Activated CD4-positive, alpha-beta memory T cell treated with anti-CD3 and anti-CD28 coated beads, Interleukin-2, amount 10 ng/mL, durations not matched to agents 7 days and 5 days (primary cell): ENCODE measurements at regions not wholly inside any gene's neighbourhood (a gene's known extent, or its start where the extent isn't known, plus 50 kb on each side); places are given as distances from the start of the nearest gene placed in this dataset.

Experiments used
- CTCF ChIA-PET: fragments of 350-600 bp; sonication (Branson Sonifier 250); formaldehyde crosslinking; loops from one replicate; lab custom pipeline; 2021; ENCODE audit warnings: antibody characterized with exemption, inconsistent platforms; lab: Charles Lee
- POLR2A ChIA-PET: fragments of 350-600 bp; sonication (Branson Sonifier 250); formaldehyde crosslinking; loops from one replicate; lab custom pipeline; 2021; ENCODE audit warnings: antibody characterized with exemption; lab: Charles Lee
- DNase-seq: peaks from one replicate; pipeline ENCODE4 v3.0.0-alpha.2; 2020
- H3K27ac Mint-ChIP-seq: one replicate; pipeline ENCODE4 v1.8.0; 2021; ENCODE audit warnings: mild to moderate bottlenecking, mixed read lengths
- H3K27me3 Mint-ChIP-seq: one replicate; pipeline ENCODE4 v1.8.0; 2021; ENCODE audit warnings: mixed read lengths
- H3K36me3 Mint-ChIP-seq: one replicate; pipeline ENCODE4 v1.8.0; 2021; ENCODE audit warnings: low read depth, mixed read lengths
- H3K4me1 Mint-ChIP-seq: one replicate; pipeline ENCODE4 v1.8.0; 2021; ENCODE audit warnings: mixed read lengths
- H3K4me3 Mint-ChIP-seq: one replicate; pipeline ENCODE4 v1.8.0; 2021; ENCODE audit warnings: mild to moderate bottlenecking, mixed read lengths
- H3K9me3 Mint-ChIP-seq: one replicate; pipeline ENCODE4 v1.8.0; 2021; ENCODE audit warnings: mixed read lengths

DNA sequence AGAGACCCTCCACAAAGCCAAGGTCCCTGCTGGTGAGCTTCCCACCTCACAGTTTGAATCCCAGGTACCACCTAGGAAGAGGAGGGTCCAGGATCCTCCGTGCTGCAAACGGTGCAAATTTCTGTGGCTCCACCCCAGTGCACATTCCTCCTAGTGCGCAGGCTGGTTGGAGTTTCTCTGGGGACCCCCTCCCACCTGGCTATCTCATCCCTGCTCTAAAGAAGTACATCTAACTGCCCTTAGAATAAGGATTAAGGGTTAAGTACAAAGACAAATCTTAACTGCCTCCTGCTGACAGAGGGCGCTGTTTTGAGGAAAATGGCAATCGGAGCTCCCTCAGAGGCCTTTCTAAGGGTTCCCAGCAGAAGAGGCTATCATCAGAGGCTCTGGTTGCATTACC is 109.6 kb upstream of the FSIP2 start:
- POLR2A ChIA-PET, result no interaction called here
- Mint-ChIP-seq H3K4me3 (no peak overlapping the region), H3K36me3 (no peaks in the 10 kb centered on the region), H3K4me1 (no peaks in the 10 kb centered on the region), H3K27ac (no peak overlapping the region), H3K9me3 (no peaks in the 10 kb centered on the region), H3K27me3 (no peaks in the 10 kb centered on the region)
- no peak for DNase-seq
- CTCF ChIA-PET, result interaction anchor here (0.7 kb wide), 1 partner anchor 404 kb away, joined by 3 read pairs; no protein-coding TSS in a partner anchor

DNA sequence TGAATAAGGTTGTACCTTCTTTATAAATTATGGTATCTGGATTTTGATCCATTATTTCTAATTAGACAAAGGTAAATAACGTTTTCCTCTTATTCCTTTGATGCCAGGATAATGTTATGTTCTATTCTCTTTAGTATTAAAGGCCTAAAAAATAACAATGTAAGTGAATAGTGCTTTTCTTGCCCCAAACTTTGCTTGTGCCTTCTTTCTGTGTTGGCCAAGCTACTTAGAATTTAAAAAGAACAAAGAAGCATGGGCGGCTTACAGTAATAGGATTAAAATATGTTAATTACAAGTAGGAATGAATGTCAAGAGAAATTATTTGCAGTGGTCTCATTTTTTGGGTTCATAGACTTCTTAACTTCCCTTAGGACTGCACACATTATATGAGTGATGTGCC is 105.0 kb upstream of the FSIP2 start:
- POLR2A ChIA-PET, result no interaction called here
- H3K27me3 Mint-ChIP-seq, result no peaks in the 10 kb centered on the region
- no peaks in the 10 kb centered on the region for H3K4me1 Mint-ChIP-seq
- no peak overlapping the region for H3K4me3 Mint-ChIP-seq
- CTCF ChIA-PET, result no interaction called here
- no peaks in the 10 kb centered on the region for H3K9me3 Mint-ChIP-seq
- H3K27ac Mint-ChIP-seq, result no peak overlapping the region
- H3K36me3 Mint-ChIP-seq, result no peaks in the 10 kb centered on the region
- no peak for DNase-seq

- H3K27ac Mint-ChIP-seq, result no peak overlapping the region
- H3K27me3 Mint-ChIP-seq, result no peaks in the 10 kb centered on the region
- H3K36me3 Mint-ChIP-seq, result no peaks in the 10 kb centered on the region
- no peaks in the 10 kb centered on the region for H3K4me1 Mint-ChIP-seq
- H3K4me3 Mint-ChIP-seq, result no peak overlapping the region
- POLR2A ChIA-PET, result no interaction called here
- DNase-seq, result no peak
- H3K9me3 Mint-ChIP-seq, result no peaks in the 10 kb centered on the region
- CTCF ChIA-PET, result no interaction called here
Observed at GRCh38 chr2:185638771-185639170, 99.8 kb upstream of the FSIP2 start.

DNA sequence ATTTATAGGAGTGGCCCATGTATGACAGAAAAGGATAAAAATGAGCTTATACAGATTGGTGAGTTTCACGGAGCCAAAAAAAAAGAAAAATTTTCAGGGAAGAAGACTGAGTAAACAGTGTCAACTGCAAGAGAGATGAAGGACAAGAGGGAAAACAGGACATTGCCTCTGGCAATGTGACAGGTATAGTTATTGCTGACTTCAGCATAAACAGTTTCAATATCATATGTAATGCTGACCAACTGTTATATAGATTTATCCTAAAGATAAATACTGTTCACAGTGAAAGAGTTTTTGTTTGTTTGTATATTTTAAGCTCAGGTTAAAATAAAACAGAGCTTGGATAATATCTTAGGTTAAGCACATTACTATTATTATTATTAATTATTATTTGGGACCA is 98.0 kb upstream of the FSIP2 start:
- POLR2A ChIA-PET, result no interaction called here
- no peaks in the 10 kb centered on the region for H3K27me3 Mint-ChIP-seq
- H3K4me1 Mint-ChIP-seq, result no peaks in the 10 kb centered on the region
- no peak overlapping the region for H3K27ac Mint-ChIP-seq
- H3K36me3 Mint-ChIP-seq, result no peaks in the 10 kb centered on the region
- no peak overlapping the region for H3K4me3 Mint-ChIP-seq
- no peak for DNase-seq
- H3K9me3 Mint-ChIP-seq, result no peaks in the 10 kb centered on the region
- CTCF ChIA-PET, result no interaction called here

GRCh38 chr2:185643434-185643833 is 95.2 kb upstream of the FSIP2 start:
- H3K9me3 Mint-ChIP-seq, result no peaks in the 10 kb centered on the region
- H3K4me3 Mint-ChIP-seq, result no peak overlapping the region
- H3K27ac Mint-ChIP-seq, result no peak overlapping the region
- H3K4me1 Mint-ChIP-seq, result no peaks in the 10 kb centered on the region
- DNase-seq, result no peak
- no peaks in the 10 kb centered on the region for H3K36me3 Mint-ChIP-seq
- H3K27me3 Mint-ChIP-seq, result no peaks in the 10 kb centered on the region
- CTCF ChIA-PET, result no interaction called here
- POLR2A ChIA-PET, result no interaction called here

DNA sequence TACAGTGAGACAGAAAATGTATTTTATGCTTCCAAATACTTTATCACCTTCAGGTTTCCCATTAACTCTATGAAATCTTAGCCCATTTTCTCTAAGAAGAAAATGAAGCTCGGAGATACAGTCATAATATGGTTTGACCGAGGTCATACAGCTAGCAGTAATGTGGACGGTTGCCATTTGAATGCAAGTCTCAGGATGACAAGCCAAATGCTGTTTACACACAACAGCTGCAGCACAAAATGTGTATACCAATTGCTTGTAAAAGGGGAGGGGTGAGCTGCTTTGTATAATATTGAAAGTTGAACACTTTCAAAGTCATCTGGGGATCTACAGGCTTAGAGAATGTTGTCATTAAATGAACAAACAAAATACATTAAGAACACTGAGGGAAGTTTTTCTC is 93.8 kb upstream of the FSIP2 start:
- H3K9me3 Mint-ChIP-seq, result no peaks in the 10 kb centered on the region
- DNase-seq, result no peak
- H3K27me3 Mint-ChIP-seq, result no peaks in the 10 kb centered on the region
- no peaks in the 10 kb centered on the region for H3K36me3 Mint-ChIP-seq
- no peaks in the 10 kb centered on the region for H3K4me1 Mint-ChIP-seq
- H3K4me3 Mint-ChIP-seq, result no peak overlapping the region
- POLR2A ChIA-PET, result no interaction called here
- CTCF ChIA-PET, result no interaction called here
- H3K27ac Mint-ChIP-seq, result no peak overlapping the region

GRCh38 chr2:185645529-185645928 is 93.1 kb upstream of the FSIP2 start:
- Mint-ChIP-seq H3K27me3 (no peaks in the 10 kb centered on the region), H3K9me3 (no peaks in the 10 kb centered on the region), H3K27ac (no peak overlapping the region), H3K4me3 (no peak overlapping the region), H3K36me3 (no peaks in the 10 kb centered on the region), H3K4me1 (no peaks in the 10 kb centered on the region)
- DNase-seq, result no peak
- CTCF ChIA-PET, result no interaction called here
- POLR2A ChIA-PET, result no interaction called here

GRCh38 chr2:185658750-185659149 is 79.9 kb upstream of the FSIP2 start:
- H3K36me3 Mint-ChIP-seq, result no peaks in the 10 kb centered on the region
- H3K27ac Mint-ChIP-seq, result no peak overlapping the region
- no peak overlapping the region for H3K4me3 Mint-ChIP-seq
- ChIA-PET CTCF (no interaction called here), POLR2A (no interaction called here)
- H3K4me1 Mint-ChIP-seq, result no peaks in the 10 kb centered on the region
- DNase-seq, result no peak
- H3K9me3 Mint-ChIP-seq, result no peaks in the 10 kb centered on the region
- no peaks in the 10 kb centered on the region for H3K27me3 Mint-ChIP-seq

DNA sequence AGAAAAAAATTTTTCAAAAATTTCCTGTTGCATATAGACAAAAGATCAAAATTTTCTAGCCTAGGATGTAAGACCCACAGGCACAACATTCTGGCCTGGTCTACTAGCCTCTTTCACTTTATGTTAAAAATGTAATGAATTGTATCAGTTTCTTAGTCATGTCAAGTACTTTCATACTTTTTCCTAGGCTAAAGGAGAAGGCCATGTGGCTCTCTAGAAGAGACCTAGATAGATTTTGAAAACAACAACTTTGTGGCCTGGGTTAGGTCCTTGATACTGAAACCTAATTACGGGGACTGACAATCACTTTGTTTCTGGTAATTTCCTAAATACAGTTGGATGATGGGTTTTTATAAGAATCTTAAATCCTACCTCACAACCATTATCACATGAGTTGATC is 74.8 kb upstream of the FSIP2 start:
- DNase-seq, result no peak
- Mint-ChIP-seq H3K4me1 (no peaks in the 10 kb centered on the region), H3K27me3 (no peaks in the 10 kb centered on the region), H3K4me3 (no peak overlapping the region), H3K27ac (no peak overlapping the region), H3K36me3 (no peaks in the 10 kb centered on the region), H3K9me3 (no peaks in the 10 kb centered on the region)
- POLR2A ChIA-PET, result no interaction called here
- CTCF ChIA-PET, result no interaction called here

DNA sequence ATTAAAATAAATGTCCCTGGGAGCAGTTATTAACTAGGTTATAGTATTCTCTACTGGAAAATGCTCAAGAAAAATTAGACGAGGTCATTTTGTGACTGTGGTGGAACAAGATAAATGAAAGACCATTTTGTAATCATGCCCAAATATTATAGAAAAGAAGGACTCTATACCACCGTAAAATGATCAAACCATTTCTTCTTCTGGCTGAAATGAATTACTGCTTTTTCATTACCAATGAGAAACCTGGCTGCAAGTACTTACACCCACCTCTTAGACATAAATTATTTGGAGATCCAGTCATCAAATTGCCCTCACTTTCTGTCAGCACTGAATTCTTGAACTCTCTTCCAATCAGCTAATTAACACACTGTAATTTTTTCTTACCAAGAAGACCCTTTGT is 74.2 kb upstream of the FSIP2 start:
- Mint-ChIP-seq H3K9me3 (no peaks in the 10 kb centered on the region), H3K4me3 (no peak overlapping the region), H3K27me3 (no peaks in the 10 kb centered on the region), H3K4me1 (no peaks in the 10 kb centered on the region), H3K27ac (no peak overlapping the region), H3K36me3 (no peaks in the 10 kb centered on the region)
- POLR2A ChIA-PET, result no interaction called here
- CTCF ChIA-PET, result no interaction called here
- DNase-seq, result no peak

- ChIA-PET CTCF (no interaction called here), POLR2A (no interaction called here)
- H3K4me3 Mint-ChIP-seq, result no peak overlapping the region
- H3K27ac Mint-ChIP-seq, result no peak overlapping the region
- H3K4me1 Mint-ChIP-seq, result no peaks in the 10 kb centered on the region
- H3K36me3 Mint-ChIP-seq, result no peaks in the 10 kb centered on the region
- H3K9me3 Mint-ChIP-seq, result no peaks in the 10 kb centered on the region
- H3K27me3 Mint-ChIP-seq, result no peaks in the 10 kb centered on the region
- no peak for DNase-seq
Observed at GRCh38 chr2:185665251-185665814, 73.3 kb upstream of the FSIP2 start.

- Mint-ChIP-seq H3K4me3 (no peak overlapping the region), H3K27ac (no peak overlapping the region), H3K36me3 (no peaks in the 10 kb centered on the region), H3K9me3 (no peaks in the 10 kb centered on the region), H3K4me1 (no peaks in the 10 kb centered on the region), H3K27me3 (no peaks in the 10 kb centered on the region)
- ChIA-PET POLR2A (no interaction called here), CTCF (no interaction called here)
- no peak for DNase-seq
Observed at GRCh38 chr2:185667452-185667851, 71.2 kb upstream of the FSIP2 start.

DNA sequence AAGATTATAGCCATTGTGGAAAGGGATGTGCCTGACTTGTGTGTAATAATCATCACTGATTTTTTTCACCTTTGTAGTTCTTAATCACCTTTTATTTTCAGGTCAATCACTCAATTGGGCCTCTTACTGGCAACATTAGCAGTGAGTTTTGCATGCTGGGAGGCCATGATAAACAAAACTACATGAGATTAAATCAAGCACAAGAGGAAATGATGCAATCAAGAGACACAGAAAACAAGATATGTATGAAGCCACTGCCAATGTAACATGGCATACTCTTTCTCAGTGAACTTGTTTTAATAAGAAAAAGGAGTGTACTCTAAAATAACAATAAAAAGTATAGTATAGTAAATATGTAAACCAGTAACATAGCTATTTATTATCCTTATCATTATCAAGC is 69.9 kb upstream of the FSIP2 start:
- POLR2A ChIA-PET, result no interaction called here
- CTCF ChIA-PET, result no interaction called here
- no peak overlapping the region for H3K4me3 Mint-ChIP-seq
- DNase-seq, result no peak
- no peaks in the 10 kb centered on the region for H3K27me3 Mint-ChIP-seq
- no peaks in the 10 kb centered on the region for H3K9me3 Mint-ChIP-seq
- H3K36me3 Mint-ChIP-seq, result no peaks in the 10 kb centered on the region
- H3K4me1 Mint-ChIP-seq, result no peaks in the 10 kb centered on the region
- no peak overlapping the region for H3K27ac Mint-ChIP-seq

DNA sequence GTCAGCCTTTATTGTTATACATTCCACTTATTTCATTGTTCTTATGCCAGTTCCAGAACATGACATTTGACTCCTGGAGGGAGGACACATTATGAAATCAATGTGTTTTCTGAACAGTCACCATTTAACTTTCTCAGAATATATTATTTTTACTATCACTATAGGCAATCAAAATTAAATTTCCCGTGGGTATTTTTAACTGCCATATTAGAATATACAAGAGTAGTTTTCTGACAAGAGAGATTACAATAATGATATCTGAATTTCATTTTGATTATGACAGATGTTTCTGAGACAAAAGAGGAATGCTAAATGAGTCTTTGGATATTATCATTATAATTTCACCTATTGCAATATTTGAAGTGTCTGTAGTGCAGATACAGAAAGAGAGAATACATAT is 64.4 kb upstream of the FSIP2 start:
- no peaks in the 10 kb centered on the region for H3K27me3 Mint-ChIP-seq
- no peak for DNase-seq
- ChIA-PET POLR2A (no interaction called here), CTCF (no interaction called here)
- H3K4me1 Mint-ChIP-seq, result no peaks in the 10 kb centered on the region
- no peak overlapping the region for H3K4me3 Mint-ChIP-seq
- H3K27ac Mint-ChIP-seq, result no peak overlapping the region
- no peaks in the 10 kb centered on the region for H3K36me3 Mint-ChIP-seq
- no peaks in the 10 kb centered on the region for H3K9me3 Mint-ChIP-seq

- no peaks in the 10 kb centered on the region for H3K9me3 Mint-ChIP-seq
- DNase-seq, result no peak
- H3K4me3 Mint-ChIP-seq, result no peak overlapping the region
- H3K4me1 Mint-ChIP-seq, result no peaks in the 10 kb centered on the region
- no peaks in the 10 kb centered on the region for H3K27me3 Mint-ChIP-seq
- ChIA-PET POLR2A (no interaction called here), CTCF (no interaction called here)
- H3K27ac Mint-ChIP-seq, result no peak overlapping the region
- no peaks in the 10 kb centered on the region for H3K36me3 Mint-ChIP-seq
Observed at GRCh38 chr2:185676316-185676715, 62.3 kb upstream of the FSIP2 start.
